ENCODE measurements at regions not wholly inside any gene's neighbourhood (a gene's known extent, or its start where the extent isn't known, plus 50 kb on each side); places are given as distances from the start of the nearest gene placed in this dataset.
"Not testable (repeated sequence)": the region's sequence is repeated elsewhere in the genome, so short reads cannot be mapped to it uniquely, and the experiment has no call there.

DNA sequence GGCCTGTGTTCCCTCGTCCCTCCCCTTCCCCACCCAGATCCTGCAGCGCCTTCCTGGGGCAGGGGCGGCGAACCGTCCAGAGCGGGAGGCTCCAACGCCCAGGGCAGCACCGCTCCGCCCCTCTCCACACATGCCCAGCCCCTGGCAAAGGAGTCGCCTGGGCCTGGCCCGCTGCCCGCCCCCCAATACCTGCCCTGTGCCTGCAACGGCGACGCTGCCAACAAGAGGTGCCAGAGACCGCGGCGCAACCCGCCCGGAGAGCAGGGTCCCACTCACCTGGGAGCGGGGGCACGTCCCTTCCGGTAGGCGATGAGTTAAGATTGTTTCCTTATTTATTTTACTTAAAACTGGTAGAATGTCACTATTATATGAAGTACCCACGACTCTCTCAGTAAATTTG lies 77.5 kb upstream of the ZNG1F start:
- H3K4me1 ChIP-seq (ENCODE audit: insufficient read depth, low read length); H3K27me3 Mint-ChIP-seq: not testable (repeated sequence)

DNA sequence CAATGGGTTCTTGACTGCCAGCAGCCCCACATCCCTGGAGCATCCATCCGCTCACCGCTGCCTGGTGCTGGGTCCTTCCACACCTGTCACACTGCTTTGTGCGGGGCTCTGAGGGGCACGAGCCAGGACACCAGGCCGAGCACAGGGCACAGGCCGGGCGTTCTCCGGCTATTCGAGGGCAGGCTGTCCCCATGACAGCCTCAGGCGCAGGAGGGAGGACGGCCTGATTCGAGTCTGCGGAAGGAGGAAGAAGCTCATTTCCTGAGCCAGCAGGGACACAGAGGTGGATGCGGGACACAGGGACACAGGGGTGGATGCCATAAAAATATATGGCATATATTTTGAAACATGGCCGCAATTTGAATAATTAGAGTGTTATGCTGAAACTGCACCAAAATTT lies 76.9 kb upstream of the ZNG1F start:
- H3K27ac ChIP-seq (ENCODE audit: low read depth, low read length); H3K4me1 ChIP-seq (ENCODE audit: insufficient read depth, low read length); H3K4me3 Mint-ChIP-seq; H3K4me1 Mint-ChIP-seq; H3K9me3 ChIP-seq (ENCODE audit: low read length); H3K4me3 ChIP-seq (ENCODE audit: low read length); H3K36me3 Mint-ChIP-seq; H3K36me3 ChIP-seq (ENCODE audit: insufficient read depth, low read length); H3K9me3 Mint-ChIP-seq; H3K27me3 ChIP-seq (ENCODE audit: insufficient read depth, low read length, poor library complexity, severe bottlenecking); H3K27me3 Mint-ChIP-seq; CTCF ChIA-PET; H3K27ac Mint-ChIP-seq; POLR2A ChIA-PET: not testable (repeated sequence)
- DNase-seq: peak in 1 of 5 donors; percentile 49

More for the DNA sequence above, 77.5 kb upstream of the ZNG1F start:
- H3K4me3 Mint-ChIP-seq; H3K4me3 ChIP-seq (ENCODE audit: low read length); DNase-seq; H3K36me3 ChIP-seq (ENCODE audit: insufficient read depth, low read length); H3K9me3 Mint-ChIP-seq; CTCF ChIA-PET; H3K4me1 Mint-ChIP-seq; H3K36me3 Mint-ChIP-seq; H3K27ac Mint-ChIP-seq; H3K27ac ChIP-seq (ENCODE audit: low read depth, low read length); H3K27me3 ChIP-seq (ENCODE audit: insufficient read depth, low read length, poor library complexity, severe bottlenecking); POLR2A ChIA-PET; H3K9me3 ChIP-seq (ENCODE audit: low read length): not testable (repeated sequence)

DNA sequence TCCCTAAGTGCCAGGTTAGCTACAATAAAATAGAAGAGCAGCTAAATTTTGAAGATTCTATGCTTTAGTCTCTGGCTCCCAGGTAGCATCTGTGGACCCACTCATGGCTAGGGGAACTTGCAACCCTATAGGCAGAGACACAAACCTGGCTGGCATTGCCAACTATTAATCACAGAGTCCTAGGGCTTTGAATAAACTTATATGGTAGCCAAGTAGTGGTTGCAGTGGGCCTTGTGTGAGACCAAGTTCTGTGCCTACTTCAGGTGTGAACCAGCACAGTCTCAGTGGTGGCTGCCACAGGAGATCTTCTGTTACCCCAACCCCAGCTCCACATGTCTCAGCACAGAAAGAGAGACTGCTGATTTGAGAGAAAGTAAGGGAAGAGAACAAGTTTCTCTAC lies 62.9 kb upstream of the ZNG1F start:
- H3K36me3 ChIP-seq (ENCODE audit: insufficient read depth, low read length); H3K36me3 Mint-ChIP-seq; H3K27ac ChIP-seq (ENCODE audit: low read depth, low read length); DNase-seq; CTCF ChIA-PET; H3K4me3 ChIP-seq (ENCODE audit: low read length); H3K27me3 Mint-ChIP-seq; H3K4me3 Mint-ChIP-seq; H3K27me3 ChIP-seq (ENCODE audit: insufficient read depth, low read length, poor library complexity, severe bottlenecking); POLR2A ChIA-PET; H3K4me1 Mint-ChIP-seq; H3K4me1 ChIP-seq (ENCODE audit: insufficient read depth, low read length); H3K27ac Mint-ChIP-seq; H3K9me3 ChIP-seq (ENCODE audit: low read length): not testable (repeated sequence)
- peaks cover 10 to 38% (median 14%) of the 10 kb centered on the region in 5 donors for H3K9me3 Mint-ChIP-seq

DNA sequence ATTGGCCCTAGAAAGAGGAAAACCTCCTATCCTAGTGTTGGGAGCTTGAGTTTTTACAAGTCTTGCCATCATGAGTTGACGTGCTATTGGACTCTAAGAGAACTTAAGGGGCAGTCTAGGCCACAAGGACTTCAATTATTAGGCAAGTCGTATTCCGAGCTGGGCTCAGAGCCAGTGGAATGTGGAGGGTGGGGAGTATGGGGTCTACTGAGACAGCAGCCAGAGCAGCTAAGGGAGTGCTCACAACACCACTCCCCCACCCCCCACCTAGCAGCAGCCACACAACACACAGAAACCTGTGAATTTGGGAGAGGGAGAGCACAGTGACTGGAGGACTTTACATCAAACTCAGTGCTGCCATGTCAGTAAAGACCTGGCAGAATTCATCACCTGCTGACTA lies 62.0 kb upstream of the ZNG1F start:
- H3K27ac Mint-ChIP-seq; H3K4me1 ChIP-seq (ENCODE audit: insufficient read depth, low read length); H3K27ac ChIP-seq (ENCODE audit: low read depth, low read length); DNase-seq; H3K9me3 ChIP-seq (ENCODE audit: low read length); CTCF ChIA-PET; H3K36me3 ChIP-seq (ENCODE audit: insufficient read depth, low read length); H3K27me3 ChIP-seq (ENCODE audit: insufficient read depth, low read length, poor library complexity, severe bottlenecking); H3K4me3 Mint-ChIP-seq; H3K27me3 Mint-ChIP-seq; POLR2A ChIA-PET; H3K4me3 ChIP-seq (ENCODE audit: low read length); H3K36me3 Mint-ChIP-seq; H3K4me1 Mint-ChIP-seq: not testable (repeated sequence)
- peaks cover 14 to 40% (median 20%) of the 10 kb centered on the region in 5 donors for H3K9me3 Mint-ChIP-seq

DNA sequence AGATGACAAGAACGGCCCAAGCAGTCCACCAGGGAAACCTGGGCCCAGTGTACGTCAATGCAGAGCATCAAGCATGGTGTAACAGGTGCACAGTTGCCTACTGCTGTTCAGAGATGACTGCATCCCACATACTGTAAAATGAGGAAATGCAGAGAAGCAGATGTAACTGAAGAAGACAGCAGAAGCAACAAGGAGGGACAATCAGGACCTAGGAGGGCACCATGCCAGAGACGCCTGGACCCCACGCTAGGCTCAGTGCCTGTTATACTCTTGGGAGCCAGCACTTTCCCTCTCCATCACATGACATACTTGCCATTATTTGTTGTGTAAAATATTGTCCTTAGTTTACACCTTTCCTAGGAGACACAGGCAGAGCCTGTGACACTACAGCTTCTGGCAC lies 57.6 kb upstream of the ZNG1F start:
- H3K27ac Mint-ChIP-seq; CTCF ChIA-PET; H3K27ac ChIP-seq (ENCODE audit: low read depth, low read length); H3K4me3 ChIP-seq (ENCODE audit: low read length); H3K4me3 Mint-ChIP-seq; H3K4me1 Mint-ChIP-seq; POLR2A ChIA-PET; H3K4me1 ChIP-seq (ENCODE audit: insufficient read depth, low read length); H3K9me3 ChIP-seq (ENCODE audit: low read length); DNase-seq; H3K27me3 Mint-ChIP-seq; H3K27me3 ChIP-seq (ENCODE audit: insufficient read depth, low read length, poor library complexity, severe bottlenecking); H3K36me3 ChIP-seq (ENCODE audit: insufficient read depth, low read length); H3K36me3 Mint-ChIP-seq: not testable (repeated sequence)
- peaks cover 9 to 28% (median 19%) of the 10 kb centered on the region in 5 donors for H3K9me3 Mint-ChIP-seq

Measured in CD8-positive, alpha-beta memory T cell (primary cell).